ENCODE measurements at regions not wholly inside any gene's neighbourhood (a gene's known extent, or its start where the extent isn't known, plus 50 kb on each side); places are given as distances from the start of the nearest gene placed in this dataset.

GRCh38 chr2:226508683-226509082, 290.9 kb downstream of the IRS1 start:
- TF ChIP-seq SUZ12 (IDR thresholded peaks at IDR 0.05; ENCODE audit: extremely low read depth, insufficient read depth, insufficient read length) (no peak), ZNF274 (IDR thresholded peaks at IDR 0.05; ENCODE audit: low read depth, low read length) (no peak), YY1 (IDR thresholded peaks at IDR 0.05; ENCODE audit: insufficient read depth, insufficient read length) (no peak)
